GM12878 (cell line): ENCODE measurements at regions not wholly inside any gene's neighbourhood (a gene's known extent, or its start where the extent isn't known, plus 50 kb on each side); places are given as distances from the start of the nearest gene placed in this dataset.

Experiments
- ATAC-seq: fragments of 200-7000 bp; cut with Tn5 transposase; 3 replicates; pipeline ENCODE4 v1.9.1; 2020; ENCODE audit warnings: mild to moderate bottlenecking, moderate library complexity
- BruUV-seq: library from RNA; stranded (reverse); fragments of 400-500 nt; replicated peaks from 2 replicates; lab custom pipeline; 2021; lab: Mats Ljungman, UMichigan
- CTCF ChIA-PET: fragments of 300-600 bp; sonication (Branson Sonifier 250); formaldehyde crosslinking; extraction: SDS; loops from one replicate; lab custom pipeline; 2021; ENCODE audit warnings: inconsistent platforms; lab: Yijun Ruan, JAX
- POLR2A ChIA-PET: fragments of 350-600 bp; formaldehyde crosslinking; extraction: SDS; loops from one replicate; lab custom pipeline; 2021; ENCODE audit warnings: inconsistent platforms; lab: Charles Lee
- RAD21 ChIA-PET: fragments of 300-600 bp; sonication (Branson Sonifier 250); formaldehyde crosslinking; loops from one replicate; lab custom pipeline; 2023; ENCODE audit warnings: antibody characterized with exemption; ENCODE audit not compliant: unreplicated experiment; lab: Charles Lee
- SMC1A ChIA-PET: fragments of 300-600 bp; sonication (Branson Sonifier 250); formaldehyde crosslinking; loops from one replicate; lab custom pipeline; 2023; ENCODE audit not compliant: unreplicated experiment, uncharacterized antibody; lab: Charles Lee
- DNase-seq: peaks from one replicate; pipeline ENCODE4 v3.0.0-alpha.2; 2011; ENCODE audit warnings: low read depth, low spot score
- FAIRE-seq: peaks from 3 replicates; lab custom pipeline; 2011; peaks lifted over from hg19 to GRCh38; lab: Jason Lieb, UNC
- H2AFZ ChIP-seq: 2 replicates; pipeline ENCODE4 v1.6.0; 2011; ENCODE audit warnings: low read depth, low read length, control low read depth; ENCODE audit not compliant: control insufficient read depth
- H3K27ac ChIP-seq: 2 replicates; pipeline ENCODE4 v1.5.1; 2011; ENCODE audit warnings: control low read depth; ENCODE audit not compliant: control insufficient read depth, insufficient read depth
- H3K27me3 ChIP-seq, 2 experiments: replicated peaks in 1 of 2; 2 replicates each; pipeline versions ENCODE4 v1.6.0 to v1.6.1; 2011; ENCODE audit warnings: low read length in 1 of 2; ENCODE audit not compliant: control insufficient read depth in 2 of 2, insufficient read depth in 2 of 2
- H3K36me3 ChIP-seq, 2 experiments: 2 replicates each; pipeline ENCODE4 v1.5.1; 2011; ENCODE audit warnings: low read length in 1 of 2; ENCODE audit not compliant: control insufficient read depth in 2 of 2, insufficient read depth in 2 of 2
- H3K4me1 ChIP-seq: 2 replicates; pipeline ENCODE4 v1.6.1; 2011; ENCODE audit warnings: mild to moderate bottlenecking, low read length, moderate library complexity, mixed read lengths; ENCODE audit not compliant: control insufficient read depth, insufficient read depth
- H3K4me2 ChIP-seq: 2 replicates; pipeline ENCODE4 v1.6.0; 2011; ENCODE audit warnings: control low read depth; ENCODE audit not compliant: control insufficient read depth, insufficient read depth
- H3K4me3 ChIP-seq: fragments of 200-600 bp; sonication (generic); 2 replicates; pipeline ENCODE4 v1.5.1; 2016
- H3K79me2 ChIP-seq: 2 replicates; pipeline ENCODE4 v1.6.0; 2011; ENCODE audit warnings: low read length; ENCODE audit not compliant: control insufficient read depth, insufficient read depth
- H3K9ac ChIP-seq: 2 replicates; pipeline ENCODE4 v1.8.0; 2011; ENCODE audit warnings: low read length, control low read depth, mixed read lengths; ENCODE audit not compliant: control insufficient read depth, insufficient read depth
- H3K9me3 ChIP-seq: replicated peaks from 3 replicates; pipeline ENCODE4 v1.5.1; 2011; ENCODE audit warnings: mild to moderate bottlenecking, low read length; ENCODE audit not compliant: control insufficient read depth, insufficient read depth
- H4K20me1 ChIP-seq: 2 replicates; pipeline ENCODE4 v1.6.0; 2011; ENCODE audit not compliant: control insufficient read depth, insufficient read depth
- ATF3 ChIP-seq: IDR thresholded peaks from 2 replicates; pipeline ENCODE4 v1.6.1; 2011; ENCODE audit warnings: low read depth, mild to moderate bottlenecking, low read length, moderate library complexity, borderline replicate concordance; ENCODE audit errors: extremely low read depth
- KLF5 ChIP-seq: fragments of 450-650 bp; IDR thresholded peaks from 2 replicates; pipeline ENCODE4 v1.6.1; 2014; ENCODE audit warnings: mild to moderate bottlenecking; ENCODE audit not compliant: partially characterized antibody
- MTA3 ChIP-seq: IDR thresholded peaks from 2 replicates; pipeline ENCODE4 v1.6.1; 2012; ENCODE audit warnings: low read length, inconsistent platforms, borderline replicate concordance
- NBN ChIP-seq: fragments of 450-650 bp; IDR thresholded peaks from 2 replicates; pipeline ENCODE4 v1.6.1; 2016
- PRDM15 ChIP-seq: fragments of 450-650 bp; formaldehyde crosslinking; IDR thresholded peaks from 2 replicates; pipeline ENCODE4 v1.4.0; 2020; ENCODE audit warnings: mild to moderate bottlenecking, moderate library complexity
- SREBF2 ChIP-seq: IDR thresholded peaks from 2 replicates; pipeline ENCODE4 v1.6.1; 2012; ENCODE audit warnings: mild to moderate bottlenecking, low read length
- in situ Hi-C: fragments of 300-500 bp; cut with MboI; formaldehyde crosslinking; loops from 9 replicates; pipeline ENCODE4 v1.14.3; 2018; ENCODE audit warnings: mixed read lengths
- intact Hi-C: fragments of 100-400 bp; cut with micrococcal nuclease; formaldehyde crosslinking; loops from one replicate; pipeline ENCODE4 v1.14.2; 2022; ENCODE audit not compliant: unreplicated experiment

- RAD21 ChIA-PET: no interaction called here
- no peak overlapping the region for H3K4me3 ChIP-seq
- H3K36me3 ChIP-seq: no peaks in the 10 kb centered on the region
- in situ Hi-C loops: no loop called here
- CTCF ChIA-PET: no interaction called here
- no peak overlapping the region for H2AFZ ChIP-seq
- no peak overlapping the region for H3K9ac ChIP-seq
- no peak for DNase-seq
- H3K4me2 ChIP-seq: no peak overlapping the region
- POLR2A ChIA-PET: no interaction called here
- ATAC-seq: no peak
- H3K27me3 ChIP-seq: no peaks in the 10 kb centered on the region
- no peaks in the 10 kb centered on the region; the same call in 1 of the 2 replicates for H3K4me1 ChIP-seq
- H3K9me3 ChIP-seq: no peaks in the 10 kb centered on the region
- no TSS peak for BruUV-seq
- FAIRE-seq: no peak
- TF ChIP-seq SREBF2: no peak
- TF ChIP-seq MTA3: no peak
- no peak for TF ChIP-seq PRDM15 (CRISPR knock-in tag)
- no peak for TF ChIP-seq KLF5
- no peak for TF ChIP-seq ATF3
- no peak for TF ChIP-seq NBN
- no peaks in the 10 kb centered on the region for H4K20me1 ChIP-seq
- no peaks in the 10 kb centered on the region for H3K79me2 ChIP-seq
- intact Hi-C loops: no loop called here
- SMC1A ChIA-PET: no interaction called here
- no peak overlapping the region for H3K27ac ChIP-seq
Measured at GRCh38 chr2:129248198-129248597, 731.3 kb upstream of the RAB6C start.
